Ramos (cell line): ENCODE measurements at regions not wholly inside any gene's neighbourhood (a gene's known extent, or its start where the extent isn't known, plus 50 kb on each side); places are given as distances from the start of the nearest gene placed in this dataset.
"Not testable (repeated sequence)": the region's sequence is repeated elsewhere in the genome, so short reads cannot be mapped to it uniquely, and the experiment has no call there.

Experiments used
- in situ Hi-C: fragments of 300-500 bp; cut with MboI; formaldehyde crosslinking; loops from one replicate; pipeline ENCODE4 v1.14.3; 2022; ENCODE audit warnings: low sequenced_read_pairs; ENCODE audit not compliant: unreplicated experiment

DNA sequence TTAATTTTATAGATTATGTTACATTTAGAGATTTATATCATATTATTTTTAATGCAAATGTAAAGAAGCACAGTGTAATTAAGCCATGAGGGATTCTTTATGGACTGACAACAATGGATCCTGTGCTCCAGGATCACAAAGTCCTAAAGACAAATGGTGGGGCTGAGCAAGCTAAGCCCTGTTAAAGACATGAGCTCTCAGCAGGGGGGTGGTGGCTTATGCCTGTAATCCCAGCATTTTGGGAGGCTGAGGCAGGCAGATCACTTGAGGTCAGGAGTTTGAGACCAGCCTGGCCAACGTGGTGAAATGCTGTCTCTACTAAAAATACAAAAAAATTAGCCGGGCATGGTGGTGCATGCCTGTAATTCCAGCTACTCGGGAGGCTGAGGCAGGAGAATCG, 160.8 kb upstream of the RGS6 start:
- in situ Hi-C loops = not testable (repeated sequence)

DNA sequence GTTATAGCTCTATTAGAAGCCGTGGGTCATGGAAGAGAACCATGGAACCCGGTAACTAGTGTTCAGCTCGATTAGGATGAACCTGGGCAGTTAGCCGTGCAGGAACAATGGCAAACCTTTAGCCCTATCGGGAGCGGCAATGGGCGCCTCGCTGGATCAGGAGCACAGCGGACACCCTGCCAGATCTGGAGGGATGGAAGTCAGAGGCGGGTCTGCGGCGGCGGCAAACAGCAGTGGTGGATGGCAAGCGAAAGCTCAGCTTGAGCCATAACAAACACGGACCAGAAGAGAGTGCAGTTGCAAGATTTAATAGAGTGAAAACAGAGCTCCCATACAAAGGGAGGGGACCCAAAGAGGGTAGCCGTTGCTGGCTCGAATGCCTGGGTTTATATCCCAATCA, 160.2 kb upstream of the RGS6 start:
- in situ Hi-C loops = not testable (repeated sequence)

DNA sequence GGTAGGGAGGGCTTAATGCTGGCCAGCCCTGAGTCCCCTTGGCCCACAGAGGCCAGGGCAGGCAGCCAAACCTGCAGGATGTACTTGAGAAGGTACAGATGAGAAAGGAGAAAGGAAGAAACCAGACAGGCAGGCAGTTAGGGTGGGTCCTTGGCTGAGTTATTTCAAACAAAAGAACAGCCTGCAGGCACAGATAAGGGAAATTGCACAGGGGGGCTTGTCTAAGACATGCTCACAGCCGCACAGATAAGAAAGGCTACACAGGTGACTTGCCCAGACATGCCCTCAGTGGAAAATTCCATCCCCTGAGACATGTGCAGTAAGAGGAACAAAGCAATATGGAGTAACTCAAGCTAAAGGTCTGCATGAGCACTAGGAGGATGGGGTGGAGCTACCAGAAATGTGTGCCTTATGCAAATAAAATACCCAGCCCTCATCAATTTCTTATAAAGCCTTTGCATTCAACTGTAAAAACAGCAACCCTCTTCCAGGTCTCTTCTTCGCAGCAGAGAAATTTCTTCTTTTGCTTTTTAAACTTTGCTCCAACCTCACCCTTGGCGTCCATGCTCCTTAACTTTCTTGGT, 158.2 kb upstream of the RGS6 start:
- in situ Hi-C loops = no loop called here

DNA sequence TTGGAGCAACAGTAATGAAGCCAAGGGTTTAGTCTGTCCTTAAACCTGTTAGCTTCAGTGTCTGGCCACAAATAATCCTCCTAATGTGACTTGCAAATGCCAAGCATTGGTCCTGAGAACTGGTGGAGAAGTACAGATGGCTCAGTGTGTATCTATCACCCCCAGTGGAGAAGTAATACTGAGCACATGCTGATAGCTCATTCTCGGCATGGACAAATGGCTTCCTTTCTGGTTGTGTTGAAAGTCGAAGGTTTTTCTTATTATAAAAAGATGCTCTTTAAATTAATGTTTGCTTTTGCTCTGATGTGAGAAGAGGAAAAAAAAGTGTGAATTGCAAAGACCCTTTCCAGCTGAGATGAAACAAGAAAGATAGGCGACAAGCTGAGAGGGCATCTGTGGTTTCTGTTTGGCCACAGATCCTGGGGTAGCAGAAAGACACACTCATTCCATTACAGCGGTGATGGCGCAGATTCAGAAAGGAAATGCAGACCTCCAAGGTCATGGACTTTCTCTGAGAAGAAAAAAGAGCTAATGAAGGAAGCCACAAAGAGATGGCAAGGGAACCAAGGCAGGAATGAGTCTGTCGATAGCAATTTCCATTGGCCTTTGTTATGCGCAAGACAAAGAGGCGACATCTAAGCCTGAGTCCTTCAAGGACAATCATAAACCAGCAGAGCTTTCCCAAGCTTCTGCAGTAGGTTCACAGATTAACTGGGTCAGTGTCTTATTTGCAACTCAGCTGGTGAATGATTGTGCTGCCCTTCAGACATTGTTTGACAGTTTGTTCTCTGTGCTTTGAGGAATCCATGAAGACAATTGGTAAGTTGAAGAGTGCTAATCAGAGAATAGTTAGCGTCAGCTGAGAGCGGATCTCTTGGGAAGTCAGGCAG, 155.5 kb upstream of the RGS6 start:
- in situ Hi-C loops = no loop called here

DNA sequence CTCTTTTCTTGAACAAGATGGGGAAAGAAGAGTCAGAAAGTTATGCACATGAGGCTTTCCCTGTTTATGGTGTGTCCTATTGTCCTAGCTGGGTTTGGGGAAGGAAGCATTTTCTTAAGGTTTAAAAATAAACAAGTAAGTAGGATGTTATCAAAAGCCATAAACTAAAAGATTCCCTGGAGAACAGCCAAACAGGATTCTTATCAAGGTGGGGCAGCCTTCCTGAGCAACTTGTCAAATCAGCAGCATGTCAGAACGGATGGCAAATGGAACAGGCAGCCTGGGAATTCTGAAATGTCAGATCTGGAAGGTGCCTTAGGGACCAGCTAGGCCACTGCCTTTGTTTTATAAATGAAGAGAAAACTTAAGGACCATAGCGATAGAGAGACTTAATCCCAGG, 152.2 kb upstream of the RGS6 start:
- in situ Hi-C loops = no loop called here

DNA sequence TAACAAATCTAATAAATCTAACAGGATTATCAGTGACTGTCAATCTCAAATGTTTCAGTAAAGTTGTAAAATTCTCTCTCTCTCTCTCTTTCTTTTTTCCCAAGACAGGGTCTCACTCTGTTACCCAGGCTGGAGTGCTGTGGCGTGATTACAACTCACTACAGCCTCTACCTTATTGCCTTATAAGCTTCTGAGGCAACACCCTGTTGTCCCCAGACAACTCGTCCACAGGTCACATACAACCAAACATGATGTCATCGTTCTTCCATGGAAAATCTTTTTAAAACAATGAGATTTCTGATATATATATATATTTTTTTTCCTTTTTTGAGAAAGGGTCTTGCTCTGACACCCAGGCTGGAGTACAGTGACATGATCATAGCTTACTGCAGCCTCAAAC, 151.4 kb upstream of the RGS6 start:
- in situ Hi-C loops = no loop called here

DNA sequence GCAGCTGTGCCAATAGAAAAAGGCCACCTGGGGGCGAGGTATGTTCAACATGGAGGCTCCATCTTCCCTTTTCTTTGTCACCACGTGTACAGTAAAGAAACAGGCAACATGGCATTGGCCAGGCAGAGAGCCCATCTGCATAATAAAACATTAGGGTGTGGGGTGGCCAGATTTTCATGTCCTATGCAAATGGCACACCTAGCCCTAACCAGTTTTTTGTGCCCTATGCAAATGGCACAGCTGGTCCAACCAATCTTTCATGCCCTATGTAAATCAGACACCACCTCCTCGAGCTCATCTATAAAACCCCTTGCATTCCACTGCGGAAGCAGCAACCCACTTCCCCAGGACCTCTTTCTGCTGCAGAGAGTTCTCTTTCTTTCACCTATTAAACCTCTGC, 149.1 kb upstream of the RGS6 start:
- in situ Hi-C loops = no loop called here

DNA sequence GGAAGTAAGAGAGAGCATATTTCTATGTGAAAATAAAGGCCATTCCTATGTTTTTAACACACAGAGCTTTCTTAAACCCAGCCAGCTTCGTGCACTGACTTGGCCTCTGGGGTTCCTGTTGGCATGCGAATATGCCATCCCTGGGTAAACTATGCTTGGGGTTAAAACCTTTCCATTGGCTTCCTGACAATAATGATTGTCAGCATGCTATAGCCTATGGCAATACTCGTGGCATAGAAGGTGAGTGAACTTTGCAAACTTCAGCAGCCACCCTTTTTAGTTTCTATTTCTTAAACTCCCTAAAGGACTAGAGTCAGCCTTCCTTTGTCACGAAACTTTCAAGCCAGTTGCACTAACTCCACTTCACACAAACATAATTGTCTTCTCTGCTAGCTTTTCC, 148.4 kb upstream of the RGS6 start:
- in situ Hi-C loops = no loop called here

DNA sequence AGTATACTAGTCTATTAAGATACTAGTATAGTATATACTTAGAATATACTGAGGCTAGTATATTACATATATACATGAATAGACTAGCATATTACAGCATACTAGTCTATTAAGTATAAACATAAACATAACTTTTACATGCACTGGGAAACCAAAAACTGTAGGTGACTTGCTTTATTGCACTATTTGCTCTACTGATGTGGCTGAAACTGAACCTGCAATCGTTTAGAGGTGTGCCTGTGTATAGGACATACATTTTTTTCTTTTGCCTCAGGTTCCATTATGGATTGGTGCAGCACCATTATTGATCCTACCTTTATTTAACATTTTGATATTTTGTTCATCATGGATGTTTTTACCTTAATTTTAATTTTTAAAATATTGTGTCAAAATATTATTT, 143.2 kb upstream of the RGS6 start:
- in situ Hi-C loops = no loop called here

DNA sequence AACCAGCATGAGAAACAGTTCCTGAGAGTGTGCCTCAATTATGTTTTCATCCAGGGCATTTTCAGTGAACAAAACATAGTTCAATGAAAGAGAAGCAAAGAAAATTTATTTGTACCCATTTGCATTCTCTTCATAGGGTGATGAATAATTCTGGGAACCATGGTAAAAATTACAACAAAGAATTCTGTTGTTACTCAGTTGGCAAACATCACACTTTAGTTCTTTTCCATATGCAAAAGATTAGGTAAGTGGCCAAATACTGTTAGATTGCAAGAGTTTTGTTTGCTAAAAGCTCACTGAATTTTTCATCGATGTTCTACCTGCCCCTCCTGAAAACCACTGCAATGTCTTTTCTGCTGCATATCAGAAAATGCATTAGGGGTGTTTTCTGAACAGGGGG, 132.4 kb upstream of the RGS6 start:
- in situ Hi-C loops = no loop called here

DNA sequence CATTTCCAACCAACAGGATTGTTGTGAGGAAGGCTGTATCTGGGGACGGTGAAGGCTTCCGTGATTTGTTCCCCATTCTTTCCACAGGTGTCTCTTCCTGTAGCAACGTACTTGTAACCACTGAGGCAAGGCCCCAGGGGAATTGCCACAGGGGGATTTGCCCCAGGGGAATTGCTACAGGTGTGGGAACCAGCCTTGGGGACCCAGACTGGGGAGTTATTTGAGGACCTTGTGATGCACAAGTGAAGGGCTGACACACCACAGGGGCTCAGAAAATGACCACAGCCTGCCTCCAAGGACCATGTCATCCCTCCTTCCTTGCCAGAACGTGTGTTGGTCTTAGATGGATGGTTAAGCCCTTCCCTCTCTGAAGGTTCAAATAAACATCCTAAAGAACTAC, 131.4 kb upstream of the RGS6 start:
- in situ Hi-C loops = no loop called here

DNA sequence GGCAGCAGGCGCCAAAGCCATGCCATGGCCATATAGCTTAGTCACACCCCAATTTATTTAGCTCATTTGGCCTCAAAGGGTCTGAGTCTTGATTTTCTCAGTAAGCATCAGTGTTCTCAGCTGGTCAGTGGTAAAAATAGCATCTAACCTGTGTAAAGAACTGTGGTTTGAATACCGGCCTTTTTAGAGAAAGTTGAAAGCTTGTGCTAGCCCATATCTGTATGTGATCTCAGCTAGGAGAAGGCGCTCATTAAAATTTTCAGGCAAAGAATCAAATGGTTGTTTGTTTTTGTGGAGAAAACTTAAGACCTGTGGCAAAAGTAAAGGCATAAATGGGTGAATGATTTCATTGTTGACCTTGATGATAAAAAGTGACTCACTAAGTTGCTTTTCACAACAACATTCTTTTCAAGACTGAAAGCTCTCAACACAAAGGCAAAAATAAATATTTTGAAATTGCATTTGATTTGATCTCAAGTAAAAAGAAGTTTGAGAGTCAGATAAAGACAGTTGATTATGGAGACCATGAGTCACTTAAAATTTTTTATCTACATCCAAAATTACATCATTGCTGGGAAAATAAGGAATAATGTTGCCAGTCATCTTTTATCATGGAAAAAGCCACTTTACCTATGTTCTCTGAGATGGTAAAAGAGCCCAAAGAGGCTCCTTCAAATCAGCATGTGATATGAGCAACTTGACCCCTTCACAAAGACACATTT, 128.5 kb upstream of the RGS6 start:
- in situ Hi-C loops = no loop called here

DNA sequence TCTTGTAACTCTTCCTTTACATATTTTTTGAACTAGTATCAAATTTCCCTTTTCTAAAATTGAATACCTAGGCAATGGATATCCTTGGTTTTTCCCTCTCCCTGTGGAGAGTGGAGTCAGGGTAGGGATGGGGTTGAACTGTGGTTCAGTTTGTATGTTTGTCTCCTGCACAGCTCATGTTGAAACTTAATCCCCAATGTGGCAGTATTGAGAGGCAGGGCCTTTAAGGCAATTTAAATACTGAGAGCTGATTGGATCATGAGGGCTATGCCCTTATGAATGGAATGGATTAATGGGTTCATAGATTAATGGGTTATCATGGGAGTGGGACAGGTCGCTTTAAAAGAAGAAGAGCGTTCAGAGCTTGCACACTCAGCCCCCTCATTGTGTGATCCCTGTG, 127.2 kb upstream of the RGS6 start:
- in situ Hi-C loops = no loop called here

DNA sequence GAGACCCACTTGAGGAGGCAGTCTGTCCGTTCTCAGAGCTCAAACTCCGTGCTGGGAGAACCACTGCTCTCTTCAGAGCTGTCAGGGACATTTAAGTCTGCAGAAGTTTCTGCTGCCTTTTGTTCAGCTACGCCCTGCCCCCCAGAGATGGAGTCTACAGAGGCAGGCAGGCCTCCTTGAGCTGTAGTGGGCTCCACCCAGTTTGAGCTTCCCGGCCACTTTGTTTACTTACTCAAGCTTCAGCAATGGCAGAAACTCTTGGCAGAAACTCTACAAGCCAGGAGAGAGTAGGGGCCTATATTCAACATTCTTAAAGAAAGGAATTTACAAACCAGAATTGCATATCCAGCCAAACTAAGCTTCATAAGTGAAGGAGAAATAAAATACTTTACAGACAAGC, 125.2 kb upstream of the RGS6 start:
- in situ Hi-C loops = not testable (repeated sequence)

DNA sequence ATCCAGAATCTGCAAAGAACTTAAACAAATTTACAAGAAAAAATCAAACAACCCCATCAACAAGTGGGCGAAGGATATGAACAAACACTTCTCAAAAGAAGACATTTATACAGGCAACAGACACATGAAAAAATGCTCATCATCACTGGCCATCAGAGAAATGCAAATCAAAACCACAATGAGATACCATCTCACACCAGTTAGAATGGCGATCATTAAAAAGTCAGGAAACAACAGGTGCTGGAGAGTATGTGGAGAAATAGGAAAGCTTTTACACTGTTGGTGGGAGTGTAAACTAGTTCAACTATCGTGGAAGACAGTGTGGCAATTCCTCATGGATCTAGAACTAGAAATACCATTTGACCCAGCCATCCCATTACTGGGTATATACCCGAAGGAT, 121.4 kb upstream of the RGS6 start:
- in situ Hi-C loops = not testable (repeated sequence)

DNA sequence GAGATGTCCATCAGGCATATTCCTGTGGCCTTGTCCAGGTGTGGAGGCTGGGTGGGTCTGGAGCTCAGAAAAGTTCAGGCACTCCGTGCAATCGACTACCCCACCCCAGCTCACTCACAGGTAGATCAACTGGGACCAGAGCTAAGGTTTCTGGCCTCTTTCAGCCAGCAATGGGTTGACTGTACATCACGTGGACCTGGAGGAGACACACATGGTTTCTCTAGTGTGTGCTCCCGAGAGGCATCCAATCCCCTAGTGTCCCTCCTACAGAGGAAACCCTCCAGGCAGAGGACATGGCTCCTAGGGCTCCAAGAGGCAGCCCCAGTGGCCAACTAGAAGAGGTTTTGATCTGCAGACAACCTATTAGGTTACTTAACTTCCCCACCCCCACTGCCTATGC, 119.5 kb upstream of the RGS6 start:
- in situ Hi-C loops = no loop called here

DNA sequence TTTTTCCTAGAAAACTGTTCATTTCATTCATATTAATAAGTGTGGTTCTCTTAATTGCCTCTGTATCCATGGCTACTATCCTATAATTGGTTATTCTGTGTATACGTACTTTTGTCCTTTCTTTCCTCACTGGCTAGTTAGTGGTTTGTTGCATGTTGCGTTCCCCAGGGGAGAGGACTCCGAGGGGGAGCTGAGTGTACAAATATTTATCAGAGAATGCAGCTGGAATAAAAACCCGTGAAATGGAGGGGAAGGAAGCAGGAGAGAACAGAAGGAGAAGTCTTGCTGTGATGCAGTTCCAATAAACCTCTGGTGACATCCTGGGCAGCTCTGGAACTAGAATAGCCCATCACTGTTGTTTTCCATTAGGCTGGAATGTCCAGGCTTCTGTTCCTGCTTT, 117.1 kb upstream of the RGS6 start:
- in situ Hi-C loops = no loop called here

DNA sequence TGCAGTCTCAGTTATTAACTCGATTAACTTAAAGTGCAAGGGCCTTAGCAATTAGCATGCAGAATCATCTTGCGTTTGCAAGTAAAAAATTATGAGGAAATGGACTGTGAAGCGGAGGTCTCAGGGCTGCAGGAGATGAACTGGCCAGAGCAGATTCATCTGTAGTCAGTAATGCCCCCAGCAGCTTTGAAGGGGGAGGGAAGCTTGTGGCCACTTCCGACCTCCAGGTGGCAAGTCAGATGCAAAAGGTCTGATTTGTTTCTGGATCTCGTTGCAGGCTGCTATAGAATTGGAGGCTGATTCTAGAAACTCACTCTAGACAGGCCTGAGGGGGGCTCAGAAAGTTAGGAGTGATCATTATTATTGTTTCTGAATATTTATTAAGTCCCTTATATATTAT, 107.4 kb upstream of the RGS6 start:
- in situ Hi-C loops = no loop called here

DNA sequence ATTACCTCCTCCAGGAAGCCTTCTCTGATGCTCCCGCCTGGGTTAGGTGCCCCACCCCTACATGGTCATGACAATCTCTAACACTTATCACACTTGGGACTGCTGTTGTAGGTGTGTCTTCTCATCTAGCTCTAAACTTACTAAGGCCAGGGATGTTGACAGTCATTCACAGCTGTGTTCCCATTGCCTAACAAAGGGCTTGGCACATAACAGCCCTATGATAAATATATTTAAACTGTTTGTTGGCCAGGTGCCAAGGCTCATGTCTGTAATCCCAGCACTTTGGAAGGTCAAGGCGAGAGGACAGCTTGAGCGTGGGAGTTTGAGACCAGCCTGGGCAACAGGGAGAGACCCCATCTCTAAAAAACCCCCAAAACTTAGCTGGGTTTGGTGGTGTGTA, 98.8 kb upstream of the RGS6 start:
- in situ Hi-C loops = no loop called here

DNA sequence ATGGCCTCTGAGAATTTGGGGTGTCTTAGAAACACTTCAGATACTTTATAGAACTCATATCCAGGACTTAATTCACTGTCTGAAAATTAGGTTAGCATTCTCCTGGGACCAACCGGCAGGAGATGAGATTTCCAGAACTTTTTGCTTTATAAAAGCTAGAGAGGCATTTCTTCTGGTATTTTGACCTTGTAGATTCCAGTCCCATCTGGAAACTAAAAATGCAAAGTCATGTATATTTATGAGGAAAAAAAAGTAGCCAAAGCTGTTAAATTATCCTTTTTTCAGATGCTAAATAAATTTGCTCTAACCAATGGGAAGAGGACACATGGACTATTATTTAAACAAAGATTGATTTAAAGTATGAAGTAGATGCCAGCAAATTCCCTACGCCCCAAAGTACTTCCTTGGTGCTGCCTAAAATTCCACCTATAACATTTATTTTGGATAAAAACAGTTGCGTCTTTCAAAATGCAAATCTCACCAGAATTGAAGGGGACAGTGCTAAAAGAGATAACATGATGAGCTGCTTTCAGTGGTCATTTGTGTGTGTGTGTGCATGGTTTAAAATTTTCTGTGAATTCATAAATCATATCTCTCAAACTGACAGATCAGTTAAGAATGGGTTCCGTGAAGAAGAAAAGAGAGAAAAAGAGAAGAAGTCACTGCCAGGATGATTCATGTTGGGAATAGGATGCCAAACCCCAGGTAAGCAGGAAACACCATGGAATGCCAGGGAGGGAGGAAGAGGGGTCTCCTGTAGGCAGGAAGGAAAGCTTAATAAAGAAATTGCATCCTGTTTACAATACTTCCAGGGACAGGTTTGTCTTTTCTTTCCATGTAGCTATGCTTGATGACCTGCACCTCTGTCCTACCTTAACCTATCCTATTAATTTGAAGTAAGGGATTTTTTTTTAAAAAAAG, 97.7 kb upstream of the RGS6 start:
- in situ Hi-C loops = no loop called here
